SKM-1 treated with dmso at 0.1 percent for 144 hours (cell line): ENCODE measurements at regions not wholly inside any gene's neighbourhood (a gene's known extent, or its start where the extent isn't known, plus 50 kb on each side); places are given as distances from the start of the nearest gene placed in this dataset.

ENCODE experiments used
- DNase-seq: peaks from one replicate; lab custom pipeline; 2025; ENCODE audit not compliant: unreplicated experiment; lab: John Stamatoyannopoulos, UW

DNA sequence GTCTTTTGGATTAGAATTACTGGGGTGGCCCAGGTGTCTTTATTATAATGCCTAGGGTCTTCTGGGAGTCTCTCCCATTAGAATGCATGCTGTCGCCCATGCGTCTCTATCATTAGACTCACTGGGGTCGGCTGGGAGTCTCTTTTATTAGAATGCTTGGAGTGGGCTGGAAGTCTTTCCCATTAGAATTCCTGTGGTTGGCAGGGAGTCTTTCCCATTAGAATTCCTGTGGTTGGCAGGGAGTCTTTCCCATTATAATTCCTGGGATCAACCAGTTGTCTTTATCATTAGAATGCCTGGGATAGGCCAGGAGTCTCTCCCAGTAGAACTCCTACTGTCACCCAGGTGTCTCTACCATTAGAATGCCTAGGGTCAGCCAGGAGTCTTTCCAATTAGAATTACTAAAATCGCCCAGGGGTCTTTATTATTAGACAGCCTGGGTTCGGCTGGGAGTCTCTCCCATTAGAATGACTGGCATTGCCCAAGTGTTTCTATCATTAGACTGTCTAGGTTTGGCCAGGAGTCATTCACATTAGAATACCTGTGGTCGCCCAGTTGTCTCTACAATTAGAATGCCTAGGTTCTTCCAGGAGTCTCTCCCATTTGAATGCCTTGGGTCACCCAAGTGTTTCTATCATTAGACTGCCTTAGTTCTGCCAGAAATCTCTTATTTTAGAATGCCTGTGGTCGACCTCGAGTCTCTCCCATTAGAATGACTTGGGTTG lies 1558.5 kb downstream of the UQCRFS1 start:
- no peak for DNase-seq

DNA sequence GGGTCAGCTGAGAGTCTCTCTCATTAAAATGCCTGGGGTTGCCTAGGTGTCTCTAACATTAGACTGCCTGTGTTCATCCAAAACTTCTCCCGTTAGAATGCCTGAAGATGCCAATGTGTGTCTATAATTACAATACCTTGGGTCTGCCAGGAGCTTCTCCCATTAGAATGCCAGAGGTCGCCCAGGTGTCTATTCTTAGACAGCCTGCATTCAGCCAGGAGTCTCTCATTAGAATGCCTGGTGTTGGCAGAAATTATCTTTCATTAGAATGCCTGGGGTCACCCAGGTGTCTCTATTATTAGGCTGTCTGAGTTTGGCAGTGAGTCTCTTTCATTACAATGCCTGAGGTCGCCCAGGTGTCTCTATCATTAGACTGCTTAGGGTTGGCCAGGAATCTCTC lies 1560.2 kb downstream of the UQCRFS1 start:
- no peak for DNase-seq

DNA sequence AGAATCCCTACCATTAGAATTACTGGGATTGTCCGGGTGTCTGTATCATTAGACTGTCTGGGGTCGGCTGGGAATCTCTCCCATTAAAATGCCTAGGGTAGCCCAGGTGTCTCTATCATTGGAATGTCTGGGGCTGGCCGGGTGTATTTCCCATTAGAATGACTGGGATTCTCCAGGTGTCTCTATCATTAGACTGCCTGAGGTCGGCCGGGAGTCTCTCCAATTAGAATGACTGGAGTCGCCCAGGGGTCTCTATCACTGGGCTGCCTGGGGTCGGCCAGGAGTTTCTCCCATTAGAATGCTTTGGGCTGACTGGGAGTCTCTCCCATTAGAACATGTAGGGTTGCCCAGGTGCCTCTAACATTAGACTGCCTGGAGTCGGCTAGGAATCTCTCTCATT lies 1560.7 kb downstream of the UQCRFS1 start:
- DNase-seq: no peak

DNA sequence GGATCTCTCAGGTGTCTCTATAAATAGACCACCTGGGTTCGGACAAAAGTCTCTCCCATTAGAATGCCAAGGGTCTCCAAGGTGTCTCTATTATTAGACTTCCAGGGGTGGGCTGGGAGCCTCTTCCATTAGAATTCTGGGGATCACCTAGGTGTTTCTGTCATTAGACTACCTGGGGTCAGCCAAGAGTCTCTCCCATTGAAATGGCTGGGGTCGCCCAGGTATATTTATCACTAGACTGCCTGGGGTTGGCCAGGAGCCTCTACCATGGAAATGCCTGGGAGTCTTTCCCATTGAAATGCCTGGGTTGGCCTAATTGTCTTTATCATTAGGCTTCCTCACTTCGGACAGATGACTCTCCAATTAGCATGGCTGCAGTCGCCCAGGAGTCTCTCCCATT lies 1565.5 kb downstream of the UQCRFS1 start:
- DNase-seq: no peak

DNA sequence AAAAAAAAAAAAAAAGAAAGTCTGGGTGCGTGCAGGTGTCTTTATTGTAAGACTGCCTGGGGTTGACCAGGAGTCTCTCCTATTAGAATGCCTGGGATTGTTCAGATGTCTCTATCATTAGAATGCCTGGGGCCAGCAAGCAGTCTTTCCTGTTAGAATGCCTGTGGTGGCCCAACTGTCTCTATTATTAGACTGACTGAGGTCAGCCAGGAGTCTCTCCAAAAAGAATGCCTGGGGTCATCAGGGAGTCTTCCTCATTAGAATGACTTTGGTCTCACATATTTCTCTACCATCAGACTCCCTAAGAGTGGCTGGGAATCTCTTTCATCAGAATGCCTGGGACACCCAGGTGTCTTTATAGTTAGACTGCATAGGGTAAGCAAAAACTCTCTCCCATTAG lies 1577.5 kb downstream of the UQCRFS1 start:
- DNase-seq: no peak

DNA sequence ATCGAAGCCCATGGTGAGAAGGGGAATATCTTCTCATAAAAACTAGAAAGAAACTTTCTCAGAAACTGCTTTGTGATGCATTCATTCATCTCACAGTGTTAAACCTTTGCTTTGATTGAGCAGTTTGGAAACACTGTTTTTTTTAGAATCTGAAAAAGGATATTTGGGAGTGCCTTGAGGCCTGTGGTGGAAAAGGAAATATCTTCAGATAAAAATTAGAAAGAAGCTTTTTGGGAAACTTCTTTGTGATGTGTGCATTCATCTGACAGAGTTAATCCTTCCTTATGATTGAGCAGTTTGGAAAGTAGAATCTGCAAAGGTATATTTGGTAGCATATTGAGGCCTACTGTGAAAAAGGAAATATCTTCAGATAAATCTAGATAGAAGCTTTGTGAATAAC lies 1594.9 kb downstream of the UQCRFS1 start:
- no peak for DNase-seq

DNA sequence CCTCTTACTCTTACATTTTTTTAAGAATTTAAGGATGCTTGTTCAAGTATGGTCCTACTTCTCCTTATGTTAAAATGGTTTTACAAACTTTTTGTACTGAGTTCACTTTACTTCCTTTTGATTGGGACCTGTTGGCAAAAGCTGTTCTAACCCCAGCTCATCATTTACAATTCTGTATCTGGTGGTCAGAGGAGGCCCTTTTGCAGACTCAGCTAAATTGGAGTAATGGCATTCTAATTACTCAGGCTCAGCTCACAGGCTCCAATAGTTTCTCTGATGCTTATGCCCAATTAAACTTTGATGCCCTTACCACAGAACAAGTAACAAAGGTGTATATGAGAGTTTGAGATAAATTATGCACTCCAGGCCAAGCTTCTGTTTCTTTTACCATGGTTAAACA lies 1632.0 kb downstream of the UQCRFS1 start:
- no peak for DNase-seq
